CD4-positive, alpha-beta T cell treated with Interleukin-2 at 100 ng/mL for 4 hours (primary cell): ENCODE measurements at regions not wholly inside any gene's neighbourhood (a gene's known extent, or its start where the extent isn't known, plus 50 kb on each side); places are given as distances from the start of the nearest gene placed in this dataset.
"Not testable (repeated sequence)": the region's sequence is repeated elsewhere in the genome, so short reads cannot be mapped to it uniquely, and the experiment has no call there.

ENCODE experiments used
- DNase-seq: peaks from one replicate; pipeline ENCODE4 v3.0.0-alpha.2; 2020; ENCODE audit warnings: low spot score

GRCh38 chr3:34504366-34504765, 705.9 kb downstream of the PDCD6IP start:
- DNase-seq: no peak

GRCh38 chr3:34504775-34505174, 706.3 kb downstream of the PDCD6IP start:
- DNase-seq: no peak

- DNase-seq: no peak
These were observed 710.3 kb downstream of the PDCD6IP start for GRCh38 chr3:34508732-34509131.

- DNase-seq: no peak
These were observed 713.5 kb downstream of the PDCD6IP start for GRCh38 chr3:34511891-34512290.

- DNase-seq: not testable (repeated sequence)
These were observed 720.6 kb downstream of the PDCD6IP start for GRCh38 chr3:34519008-34519407.

- no peak for DNase-seq
These were observed 732.7 kb downstream of the PDCD6IP start for GRCh38 chr3:34531156-34531555.

GRCh38 chr3:34533451-34533850, 735.0 kb downstream of the PDCD6IP start:
- no peak for DNase-seq

- DNase-seq: no peak
These were observed 735.6 kb downstream of the PDCD6IP start for GRCh38 chr3:34534013-34534412.

- no peak for DNase-seq
These were observed 745.7 kb downstream of the PDCD6IP start for GRCh38 chr3:34544136-34544535.

GRCh38 chr3:34547297-34547920, 749.0 kb downstream of the PDCD6IP start:
- no peak for DNase-seq

GRCh38 chr3:34567266-34567665, 768.8 kb downstream of the PDCD6IP start:
- no peak for DNase-seq

- no peak for DNase-seq
These were observed 770.3 kb downstream of the PDCD6IP start for GRCh38 chr3:34568766-34569165.

GRCh38 chr3:34569437-34569836, 771.0 kb downstream of the PDCD6IP start:
- DNase-seq: no peak

- DNase-seq: no peak
These were observed 772.7 kb downstream of the PDCD6IP start for GRCh38 chr3:34570916-34571705.

- DNase-seq: no peak
These were observed 773.3 kb downstream of the PDCD6IP start for GRCh38 chr3:34571714-34572113.

- no peak for DNase-seq
These were observed 777.3 kb downstream of the PDCD6IP start for GRCh38 chr3:34575776-34576175.

GRCh38 chr3:34582055-34582454, 783.6 kb downstream of the PDCD6IP start:
- DNase-seq: no peak

- DNase-seq: no peak
These were observed 785.0 kb downstream of the PDCD6IP start for GRCh38 chr3:34583451-34583850.

- no peak for DNase-seq
These were observed 786.5 kb downstream of the PDCD6IP start for GRCh38 chr3:34584971-34585370.

GRCh38 chr3:34599595-34599994, 801.2 kb downstream of the PDCD6IP start:
- DNase-seq: no peak

- DNase-seq: no peak
These were observed 821.6 kb downstream of the PDCD6IP start for GRCh38 chr3:34619990-34620389.

GRCh38 chr3:34626699-34627098, 828.3 kb downstream of the PDCD6IP start:
- no peak for DNase-seq

- DNase-seq: no peak
These were observed 836.5 kb downstream of the PDCD6IP start for GRCh38 chr3:34634939-34635338.

- no peak for DNase-seq
These were observed 837.0 kb downstream of the PDCD6IP start for GRCh38 chr3:34635352-34635850.
